ENCODE measurements at regions not wholly inside any gene's neighbourhood (a gene's known extent, or its start where the extent isn't known, plus 50 kb on each side); places are given as distances from the start of the nearest gene placed in this dataset.

GRCh38 chr4:59238212-59238611 is 1961.9 kb upstream of the ADGRL3 start:
- no peak for DNase-seq (ENCODE audit: low read depth, low spot score)

DNA sequence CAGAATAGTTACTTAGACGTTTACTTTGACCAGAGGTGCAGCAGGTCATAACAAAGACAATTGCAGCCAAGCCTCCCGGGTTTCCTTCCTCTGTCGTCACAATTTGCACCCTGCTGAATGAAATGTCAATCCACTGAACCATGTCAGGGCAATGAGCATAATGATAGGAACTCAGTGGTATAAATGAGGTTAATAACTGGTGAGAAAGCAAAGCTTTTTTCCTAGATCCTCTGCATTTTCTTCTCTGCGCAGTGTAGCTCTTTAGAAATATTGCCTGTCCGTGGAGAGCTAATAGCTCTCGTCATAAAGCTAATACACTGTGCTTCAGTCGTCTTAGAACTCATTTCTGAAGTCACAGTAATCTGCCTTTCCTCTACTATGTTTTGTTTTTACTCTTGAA is 1960.1 kb upstream of the ADGRL3 start:
- no peak for DNase-seq (ENCODE audit: low read depth, low spot score)

DNA sequence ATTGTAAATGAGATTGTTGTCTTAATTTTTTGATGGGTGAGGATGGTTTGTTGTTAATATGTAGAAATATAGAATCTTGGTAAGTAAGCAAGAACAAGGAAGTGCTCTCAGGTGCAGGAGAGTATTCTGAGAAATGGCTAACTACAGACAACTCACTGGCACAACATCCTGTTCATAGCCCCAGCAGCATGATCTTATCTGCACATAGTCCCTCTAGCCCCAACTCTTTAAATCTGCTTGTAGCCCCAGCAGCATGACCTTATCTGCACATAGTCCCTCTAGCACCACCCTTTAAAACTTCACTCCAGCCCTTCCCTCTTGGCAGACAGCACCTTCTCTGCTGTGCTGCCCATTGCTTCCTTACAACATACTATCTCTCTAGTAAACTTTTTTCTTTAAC is 1957.1 kb upstream of the ADGRL3 start:
- no peak for DNase-seq (ENCODE audit: low read depth, low spot score)

GRCh38 chr4:59247032-59247431 is 1953.1 kb upstream of the ADGRL3 start:
- DNase-seq (ENCODE audit: low read depth, low spot score): no peak

- DNase-seq (ENCODE audit: low read depth, low spot score): no peak
These were observed 1951.8 kb upstream of the ADGRL3 start for GRCh38 chr4:59248313-59248712.

DNA sequence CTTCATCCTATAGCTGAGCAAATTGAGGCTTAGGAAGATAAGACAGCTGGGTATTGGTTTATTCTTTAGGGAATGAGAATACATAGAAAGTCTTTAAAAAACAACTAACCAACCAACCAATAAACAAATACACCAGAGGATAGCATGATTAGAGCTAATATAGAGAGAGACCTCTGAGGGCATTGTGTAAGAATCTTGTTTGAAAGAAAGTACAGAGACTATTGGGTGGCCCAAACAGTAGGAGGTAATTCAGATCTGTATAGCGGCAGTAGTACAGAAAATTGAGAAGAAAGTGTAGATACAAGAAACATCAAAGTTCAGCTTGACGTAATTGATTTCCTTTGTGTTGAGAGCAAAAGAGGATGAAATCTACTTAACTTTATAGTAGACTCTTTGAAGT is 1951.0 kb upstream of the ADGRL3 start:
- DNase-seq (ENCODE audit: low read depth, low spot score): no peak

GRCh38 chr4:59258002-59258401 is 1942.1 kb upstream of the ADGRL3 start:
- no peak for DNase-seq (ENCODE audit: low read depth, low spot score)

DNA sequence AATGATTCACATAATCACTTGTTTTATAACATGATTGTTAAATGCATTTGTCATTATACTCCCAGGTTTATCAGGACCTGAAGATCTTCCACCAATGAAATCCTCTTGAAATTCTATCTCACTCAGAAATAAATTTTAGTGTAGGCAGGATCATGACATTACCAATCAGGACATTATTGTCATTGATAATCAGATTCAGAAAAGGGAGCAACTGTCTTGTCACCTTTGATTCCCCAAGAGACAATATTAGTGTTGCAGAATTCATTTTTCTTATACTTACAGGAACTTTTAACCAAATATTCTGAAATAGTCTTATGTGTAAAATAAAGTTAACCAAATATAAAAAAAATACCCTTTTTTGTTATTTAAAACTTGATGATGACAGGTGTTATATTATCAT is 1892.5 kb upstream of the ADGRL3 start:
- no peak for DNase-seq (ENCODE audit: low read depth, low spot score)

- no peak for DNase-seq (ENCODE audit: low read depth, low spot score)
These were observed 1885.5 kb upstream of the ADGRL3 start for GRCh38 chr4:59314637-59315036.

- DNase-seq (ENCODE audit: low read depth, low spot score): no peak
These were observed 1860.5 kb upstream of the ADGRL3 start for GRCh38 chr4:59339631-59340030.

- DNase-seq (ENCODE audit: low read depth, low spot score): no peak
These were observed 1858.6 kb upstream of the ADGRL3 start for GRCh38 chr4:59341506-59341905.

GRCh38 chr4:59348949-59349348 is 1851.2 kb upstream of the ADGRL3 start:
- DNase-seq (ENCODE audit: low read depth, low spot score): no peak

DNA sequence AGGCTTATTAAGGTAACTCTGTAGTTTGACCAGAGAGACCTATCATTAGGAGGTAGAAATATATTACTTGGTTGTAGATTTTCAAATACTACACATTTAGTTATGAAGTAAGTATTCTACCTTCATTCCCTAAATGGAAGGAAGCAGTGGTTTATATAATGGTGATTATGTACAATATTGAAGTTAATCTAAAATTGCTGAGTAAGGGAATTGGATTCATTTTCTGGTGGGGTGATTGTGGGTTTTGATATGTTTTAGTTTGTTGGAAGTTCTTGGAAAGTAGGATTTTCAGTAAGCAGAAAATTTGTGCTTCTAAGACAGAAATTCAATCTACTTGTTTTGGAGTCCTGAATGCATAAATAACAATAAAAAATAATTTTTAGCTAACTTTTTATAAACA is 1830.9 kb upstream of the ADGRL3 start:
- DNase-seq (ENCODE audit: low read depth, low spot score): no peak

GRCh38 chr4:59374416-59374815 is 1825.7 kb upstream of the ADGRL3 start:
- DNase-seq (ENCODE audit: low read depth, low spot score): no peak

DNA sequence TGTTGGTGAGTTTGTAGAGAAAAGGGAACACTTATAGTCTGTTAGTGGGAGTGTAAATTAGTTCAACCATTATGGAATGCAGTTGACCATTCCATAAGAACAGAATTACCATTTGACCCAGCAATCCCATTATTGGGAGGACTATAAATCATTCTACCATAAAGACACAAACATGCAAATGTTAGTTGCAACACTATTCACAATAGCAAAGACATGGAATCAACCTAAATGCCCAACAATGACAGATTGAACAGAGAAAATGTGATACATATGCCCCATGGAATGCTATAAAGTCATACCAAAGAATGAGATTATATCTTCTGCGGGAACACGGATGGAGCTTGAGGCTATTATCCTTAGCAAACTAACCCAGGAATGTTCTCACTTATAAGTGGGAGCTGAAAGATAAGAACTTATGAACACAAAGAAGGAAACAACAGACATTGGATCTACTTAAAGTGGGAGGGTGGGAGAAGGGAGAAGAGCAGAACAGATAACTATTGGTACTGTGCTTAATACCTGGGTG is 1819.2 kb upstream of the ADGRL3 start:
- DNase-seq (ENCODE audit: low read depth, low spot score): no peak

DNA sequence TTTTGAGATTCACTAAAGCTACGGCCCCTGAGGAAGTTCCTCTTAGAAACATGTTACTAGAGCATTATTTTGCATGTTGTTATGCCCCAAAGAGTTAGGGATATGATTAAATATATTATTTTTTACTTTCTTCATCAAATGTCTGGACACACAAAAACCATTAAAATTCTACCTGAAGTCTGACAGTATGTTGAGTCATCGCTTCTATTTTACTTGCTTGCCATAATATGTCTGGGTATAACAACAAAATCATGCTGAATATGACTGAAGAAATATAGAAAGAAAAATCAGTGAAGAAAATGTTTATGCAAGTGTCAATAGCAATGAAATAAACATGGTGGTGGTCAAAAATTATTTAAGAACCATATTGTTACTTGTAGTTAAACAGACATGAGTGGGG is 1818.5 kb upstream of the ADGRL3 start:
- DNase-seq (ENCODE audit: low read depth, low spot score): no peak

GRCh38 chr4:59387759-59388758 is 1812.1 kb upstream of the ADGRL3 start:
- DNase-seq (ENCODE audit: low read depth, low spot score): no peak

- DNase-seq (ENCODE audit: low read depth, low spot score): no peak
These were observed 1806.3 kb upstream of the ADGRL3 start for GRCh38 chr4:59393780-59394179.

DNA sequence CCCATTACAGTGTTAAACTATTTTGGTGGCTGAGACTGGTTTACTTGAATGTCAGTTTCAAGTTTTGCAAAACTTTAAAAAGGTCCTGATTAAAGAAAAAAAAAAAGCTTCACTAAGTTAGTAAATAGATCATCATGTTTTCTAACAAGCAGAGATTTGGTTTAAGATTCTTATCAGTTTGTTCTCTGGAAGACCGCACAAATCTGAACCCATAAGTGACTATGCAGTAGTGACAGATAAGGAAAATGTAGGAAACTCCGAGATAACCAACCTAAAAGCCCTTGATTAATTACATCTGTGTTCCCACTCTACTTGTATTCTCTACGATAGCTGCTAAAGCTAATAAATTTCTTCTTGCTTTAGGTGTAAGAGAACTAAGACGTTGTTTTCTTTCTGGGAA is 1799.8 kb upstream of the ADGRL3 start:
- no peak for DNase-seq (ENCODE audit: low read depth, low spot score)

DNA sequence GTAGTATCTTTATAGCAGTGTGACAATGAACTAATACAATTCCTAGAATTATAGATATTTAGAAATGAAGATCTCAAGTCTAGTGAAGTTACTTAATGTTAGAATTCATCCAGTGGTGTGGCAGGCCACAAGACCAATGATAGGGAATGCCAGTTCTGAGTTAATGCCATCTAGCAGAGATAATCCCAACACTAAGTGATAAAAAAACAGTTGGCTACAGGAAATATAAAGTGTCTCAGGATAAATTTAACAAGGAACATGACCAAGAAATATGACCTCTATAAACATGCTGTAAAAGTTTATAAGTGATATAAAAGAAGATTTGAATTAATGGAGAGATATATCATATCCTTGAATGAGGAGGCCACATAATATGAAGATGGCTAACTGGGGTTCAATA is 1790.5 kb upstream of the ADGRL3 start:
- DNase-seq (ENCODE audit: low read depth, low spot score): no peak

DNA sequence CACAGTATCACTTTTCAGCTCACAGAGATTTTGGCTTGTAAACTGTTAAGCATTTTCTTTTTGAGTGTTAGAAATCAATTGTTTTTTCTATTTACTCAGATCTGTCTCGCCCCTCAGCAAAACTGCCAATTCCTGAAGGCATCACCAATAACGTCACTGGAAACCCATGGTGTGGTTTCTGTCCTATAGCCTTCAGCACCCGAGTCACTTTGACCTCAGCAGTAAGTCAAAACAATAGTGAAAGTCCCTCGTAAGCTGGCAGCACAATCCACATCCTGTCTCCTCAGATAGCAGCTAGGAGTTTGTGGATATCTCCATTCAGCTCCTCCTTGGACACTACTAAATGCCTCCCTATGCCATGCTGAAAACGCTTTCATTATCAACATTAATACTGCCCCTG is 1787.4 kb upstream of the ADGRL3 start:
- DNase-seq (ENCODE audit: low read depth, low spot score): no peak

DNA sequence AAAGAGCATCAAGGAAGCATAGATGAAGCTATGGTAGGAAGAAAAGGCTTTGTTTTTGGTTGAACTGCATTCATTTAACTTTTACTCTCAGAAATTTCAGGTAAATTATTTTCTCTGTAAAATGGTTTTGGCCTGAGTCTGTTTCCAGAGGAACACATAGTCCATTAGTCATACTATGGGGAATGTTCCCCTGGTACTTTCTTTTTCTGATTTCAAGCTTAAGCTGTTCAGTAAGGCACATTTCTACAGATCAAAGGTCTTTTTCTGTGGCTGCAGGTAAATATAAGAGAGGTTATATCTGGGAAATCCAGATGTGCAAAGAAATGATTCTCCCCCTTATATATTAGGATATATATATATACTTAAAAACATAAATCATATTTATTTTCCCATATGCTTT is 1744.4 kb upstream of the ADGRL3 start:
- no peak for DNase-seq (ENCODE audit: low read depth, low spot score)

GRCh38 chr4:59457576-59457975 is 1742.5 kb upstream of the ADGRL3 start:
- no peak for DNase-seq (ENCODE audit: low read depth, low spot score)
